ENCODE measurements at regions not wholly inside any gene's neighbourhood (a gene's known extent, or its start where the extent isn't known, plus 50 kb on each side); places are given as distances from the start of the nearest gene placed in this dataset.
"Not testable (repeated sequence)": the region's sequence is repeated elsewhere in the genome, so short reads cannot be mapped to it uniquely, and the experiment has no call there.

DNA sequence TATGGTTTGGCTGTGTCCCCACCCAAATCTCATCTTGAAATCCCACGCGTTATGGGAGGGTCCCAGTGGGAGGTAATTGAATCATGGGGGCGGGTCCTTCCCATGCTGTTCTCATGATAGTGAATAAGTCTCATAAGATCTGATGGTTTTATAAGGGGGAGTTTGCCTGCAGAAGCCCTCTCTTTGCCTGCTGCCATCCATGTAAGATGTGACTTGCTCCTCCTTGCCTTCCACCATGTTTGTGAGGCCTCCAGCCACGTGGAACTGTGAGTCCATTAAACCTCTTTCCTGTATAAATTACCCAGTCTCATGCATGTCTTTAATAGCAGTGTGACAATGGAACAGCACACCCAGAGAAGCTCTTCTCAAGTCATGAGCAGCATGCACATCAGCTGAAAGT is 119.1 kb upstream of the CARD11 start:
- DNase-seq (ENCODE audit: low spot score): not testable (repeated sequence)

DNA sequence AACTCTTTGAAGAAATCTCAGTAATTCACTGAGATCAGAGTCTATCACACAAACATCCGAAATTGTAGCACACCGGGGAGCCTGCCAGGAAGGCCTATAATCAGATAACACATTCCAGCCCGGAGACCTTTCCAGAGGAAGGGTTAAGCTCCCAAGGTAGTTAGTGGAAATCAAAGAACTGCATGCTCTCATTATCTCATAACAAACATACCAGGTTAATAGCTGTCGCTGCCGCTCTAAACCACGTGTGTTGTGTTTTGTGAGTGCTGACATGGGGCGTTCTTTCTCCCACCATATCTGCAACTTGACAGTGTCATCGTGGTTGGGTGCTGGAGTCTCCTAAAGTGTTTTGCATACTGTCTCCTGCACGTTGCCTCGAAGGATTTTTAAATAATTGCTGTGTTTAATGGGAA is 120.7 kb upstream of the CARD11 start:
- no peak for DNase-seq (ENCODE audit: low spot score)

DNA sequence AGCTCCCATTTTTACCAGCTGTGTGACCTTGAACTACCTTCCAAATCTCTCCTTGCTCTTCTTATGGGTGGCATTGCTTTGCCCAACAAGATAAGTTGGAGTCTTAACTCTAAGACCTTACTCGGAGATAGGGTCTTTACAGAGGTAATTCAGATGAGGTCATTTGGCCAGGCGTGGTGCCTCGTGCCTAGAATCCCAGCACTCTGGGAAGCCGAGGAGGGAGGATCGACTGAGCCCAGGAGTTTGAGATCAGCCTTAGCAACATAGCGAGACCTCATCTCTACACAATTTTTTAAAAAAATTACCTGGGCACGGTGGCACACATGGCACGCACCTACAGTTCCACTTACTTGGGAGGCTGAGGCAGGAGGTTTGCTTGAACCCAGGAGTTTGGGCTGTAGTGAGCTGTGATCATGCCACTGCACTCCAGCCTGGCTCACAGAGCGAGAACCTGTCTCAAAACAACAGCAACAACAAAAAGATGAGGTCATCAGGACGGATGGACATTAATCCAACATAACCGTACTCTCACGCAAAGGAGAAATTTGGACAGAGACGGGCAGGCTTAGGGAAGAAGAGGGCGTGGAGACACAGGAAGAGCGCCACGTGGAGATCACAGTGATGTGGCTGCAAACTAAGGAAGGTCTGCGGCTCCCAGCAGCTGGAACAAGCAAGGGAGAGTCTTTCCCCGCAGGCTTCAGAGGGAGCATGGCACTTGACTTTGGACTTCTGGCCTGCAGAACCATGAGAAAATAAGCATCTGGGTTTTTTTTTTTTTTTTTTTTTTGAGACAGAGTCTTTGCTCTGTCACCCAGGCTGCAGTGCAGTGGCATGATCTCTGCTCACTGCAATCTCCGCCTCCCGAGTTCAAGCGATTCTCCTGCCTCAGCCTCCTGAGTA is 122.3 kb upstream of the CARD11 start:
- DNase-seq (ENCODE audit: low spot score): no peak

DNA sequence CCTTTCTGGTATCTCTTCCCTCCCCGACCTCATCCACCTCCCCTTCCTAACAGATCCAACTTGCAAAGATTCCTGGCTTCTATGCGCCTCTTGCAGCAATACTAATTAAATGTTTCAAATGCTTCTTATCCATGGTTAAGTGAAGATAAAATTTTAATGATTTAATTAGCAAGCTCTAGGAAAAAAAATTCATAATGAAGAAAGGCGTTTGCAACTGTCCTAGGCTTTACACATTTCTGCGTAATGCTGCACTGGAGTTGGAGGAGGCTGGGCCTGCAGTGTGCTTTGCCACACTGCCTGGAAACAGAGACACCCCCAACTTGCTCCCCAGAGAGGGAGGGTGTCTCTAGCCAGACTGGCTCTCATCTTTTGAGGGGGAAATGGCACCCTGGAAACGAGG is 123.9 kb upstream of the CARD11 start:
- no peak for DNase-seq (ENCODE audit: low spot score)

DNA sequence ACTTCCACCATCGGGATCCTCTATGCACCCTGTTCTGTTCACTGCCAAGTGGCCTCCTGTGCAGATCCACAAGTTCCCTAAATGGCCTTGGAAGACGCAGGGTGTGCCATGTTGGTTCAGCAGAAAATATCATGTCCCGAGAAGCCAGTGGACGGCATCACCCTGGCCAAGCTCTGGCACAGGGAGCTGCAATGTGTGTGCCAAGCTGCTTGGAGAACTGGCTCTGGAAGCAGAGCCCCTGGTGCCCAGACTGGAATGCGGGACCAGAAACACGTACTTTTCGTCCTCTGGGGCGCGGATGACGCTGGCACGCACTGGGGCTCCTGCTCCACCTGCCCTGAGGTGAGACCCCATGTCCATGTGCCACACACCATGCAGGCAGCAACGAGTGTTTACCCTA is 124.7 kb upstream of the CARD11 start:
- no peak for DNase-seq (ENCODE audit: low spot score)

DNA sequence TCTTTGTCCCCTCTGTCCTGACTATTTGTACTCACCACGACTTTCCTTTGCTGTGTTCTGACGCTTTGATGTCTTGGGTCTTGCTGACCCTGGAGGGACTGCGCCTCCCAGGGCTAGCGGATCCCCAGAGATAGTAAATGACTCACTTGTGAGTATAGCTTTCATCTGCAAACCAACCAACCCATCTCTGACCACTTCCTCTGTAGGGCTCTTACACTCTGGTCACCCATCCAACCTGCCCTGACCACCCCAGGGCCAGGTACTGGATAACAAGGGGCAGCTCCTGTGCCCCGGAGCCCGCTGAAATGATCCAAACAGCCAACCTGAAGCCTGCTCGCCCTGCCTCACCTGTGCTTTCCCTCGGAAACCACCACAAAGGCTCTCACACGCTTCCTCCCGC is 125.2 kb upstream of the CARD11 start:
- no peak for DNase-seq (ENCODE audit: low spot score)

DNA sequence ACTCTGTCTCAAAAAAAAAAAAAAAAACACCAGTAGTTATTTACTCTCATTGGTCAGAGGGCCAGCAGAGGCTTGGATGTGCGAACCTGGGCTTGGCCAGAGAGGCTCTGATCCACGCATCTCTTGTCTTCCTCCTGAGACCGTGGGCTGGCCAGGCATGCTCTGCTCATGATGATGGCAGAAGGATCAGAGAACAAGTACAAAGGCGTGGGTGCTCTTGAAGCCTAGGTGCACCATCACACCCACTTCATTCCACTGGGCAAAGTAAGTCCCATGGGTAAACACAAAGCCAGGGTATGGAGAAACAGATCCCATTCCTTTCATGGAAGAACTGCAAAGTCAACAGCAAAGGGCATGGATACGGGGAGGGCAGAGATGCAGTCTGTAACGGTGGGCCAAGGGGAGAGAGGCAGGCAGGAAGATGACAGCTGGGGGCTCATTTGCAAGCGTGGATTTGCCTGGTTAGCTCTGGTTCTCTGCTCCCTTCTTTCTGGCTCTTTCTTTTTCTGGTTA is 128.2 kb upstream of the SDK1 start:
- no peak for DNase-seq (ENCODE audit: low spot score)

DNA sequence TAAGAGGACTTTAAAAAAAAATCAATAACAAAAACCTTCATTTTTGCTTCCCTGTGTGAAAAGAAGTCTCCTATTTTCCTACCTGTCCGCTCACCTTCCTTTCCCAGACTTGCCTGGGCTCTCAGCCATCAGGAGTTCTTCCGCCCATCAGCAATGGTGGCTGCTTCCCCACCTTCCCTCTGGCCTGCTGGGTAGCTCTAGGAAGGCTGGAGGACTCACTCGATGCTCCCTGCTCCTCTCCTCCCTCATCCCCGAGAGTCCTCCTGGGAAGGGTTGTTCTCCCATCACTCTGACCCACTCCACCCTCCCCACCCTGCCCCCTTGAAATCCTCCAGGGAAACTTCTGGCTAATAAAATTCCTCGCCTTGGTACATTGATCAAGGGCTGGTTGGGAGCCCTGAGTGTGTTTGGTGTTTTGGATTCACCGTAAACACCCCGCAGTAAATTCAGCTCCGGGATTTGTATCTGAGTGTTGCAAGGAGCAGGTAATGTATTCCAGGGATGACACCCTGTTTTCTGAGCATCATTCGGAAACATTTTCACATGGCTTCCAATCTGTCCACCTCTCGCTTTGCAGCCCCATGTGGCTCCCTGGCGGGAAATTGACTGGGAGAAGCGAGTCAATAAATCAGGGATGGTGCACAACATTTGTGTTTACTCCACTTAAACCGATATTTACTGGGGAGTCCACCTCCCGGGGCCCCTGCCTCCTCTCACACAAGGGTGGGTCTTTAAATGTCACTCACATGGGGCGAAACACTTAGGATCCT is 126.4 kb upstream of the SDK1 start:
- no peak for DNase-seq (ENCODE audit: low spot score)

DNA sequence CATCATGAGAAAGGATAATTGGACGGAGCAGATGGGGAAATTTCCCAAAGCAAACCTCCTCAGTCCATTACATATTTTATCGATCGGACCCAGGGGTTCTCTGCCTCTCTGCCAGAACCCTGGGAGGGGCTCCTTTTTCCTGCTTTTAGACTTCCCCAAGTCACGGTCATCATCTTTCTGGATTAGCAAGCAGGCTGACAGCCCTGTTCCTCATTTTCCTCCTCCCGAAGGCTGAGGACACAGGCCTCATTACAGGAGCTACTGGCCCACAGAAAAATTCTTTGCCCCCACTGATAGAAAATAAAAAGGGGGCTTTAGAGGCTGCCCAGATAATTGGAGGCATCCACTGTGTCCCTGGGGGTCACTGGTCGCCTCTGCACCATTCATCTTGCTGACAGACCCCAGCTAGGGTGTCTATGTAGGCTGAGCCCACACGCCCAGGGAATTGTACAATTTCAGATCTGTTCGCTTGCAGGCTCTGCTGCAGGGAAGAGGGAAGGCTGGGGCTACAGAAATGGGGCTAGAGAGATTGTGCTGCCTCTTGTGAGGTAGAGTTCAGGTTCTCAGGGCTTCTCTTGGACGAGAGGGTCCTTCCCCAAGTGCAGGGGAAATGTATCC is 125.7 kb upstream of the SDK1 start:
- no peak for DNase-seq (ENCODE audit: low spot score)

DNA sequence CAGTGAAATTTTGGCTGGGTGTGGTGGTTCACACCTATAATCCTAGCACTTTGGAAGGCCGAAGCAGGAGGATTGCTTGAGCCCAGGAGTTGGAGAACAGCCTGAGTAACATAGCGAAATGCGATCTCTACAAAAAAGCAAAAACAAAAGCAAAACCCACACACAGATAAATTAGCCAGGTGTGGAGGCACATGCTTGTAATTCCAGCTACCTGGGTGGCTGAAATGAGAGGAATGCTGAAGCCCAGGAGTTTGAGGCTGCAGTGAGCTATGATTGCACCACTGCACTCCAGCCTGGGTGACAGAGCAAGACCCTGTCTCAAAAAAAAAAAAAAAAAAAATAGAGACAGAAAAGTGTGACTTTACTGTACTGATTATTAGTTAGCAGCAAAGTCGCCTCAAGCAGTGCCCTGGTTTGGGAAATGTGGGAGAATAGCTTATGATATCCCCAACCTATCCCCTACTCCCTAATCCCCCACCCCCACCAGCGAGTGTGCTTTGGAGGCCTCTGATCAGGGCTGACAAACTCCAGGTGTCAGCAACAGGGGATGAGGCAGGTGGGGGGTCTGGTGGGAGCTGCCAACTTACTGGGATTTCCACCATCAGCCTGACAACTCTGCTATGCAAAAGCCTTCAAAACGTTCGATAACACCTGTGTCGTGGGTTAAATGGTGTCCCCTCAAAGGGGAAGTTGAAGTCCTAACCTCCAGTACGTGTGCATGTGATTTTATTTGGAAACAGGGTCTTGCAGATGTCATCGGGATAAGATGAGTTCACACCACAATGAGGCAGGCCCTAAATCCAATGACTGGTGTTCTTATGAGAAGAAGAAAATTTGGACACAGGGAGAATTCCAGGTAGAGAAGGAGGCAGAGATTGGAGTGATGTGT is 124.7 kb upstream of the SDK1 start:
- DNase-seq (ENCODE audit: low spot score): no peak

DNA sequence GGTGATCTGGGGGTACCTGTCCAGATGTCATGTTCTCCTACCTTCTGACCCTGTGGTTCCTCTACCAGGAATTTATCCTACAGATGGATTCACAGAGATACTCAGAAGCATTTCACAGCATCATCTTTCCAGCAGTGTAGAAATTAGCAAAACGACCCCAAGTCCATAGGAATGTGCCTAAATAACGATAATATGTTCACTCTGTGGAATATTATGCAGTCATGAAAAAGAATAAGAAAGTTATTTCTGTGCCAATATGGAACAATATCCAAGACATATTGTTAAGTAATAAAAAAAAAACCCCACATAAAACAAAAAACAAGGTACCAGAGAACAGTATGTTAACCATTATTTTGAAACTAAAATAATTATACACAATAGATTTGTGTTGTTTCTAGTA is 123.8 kb upstream of the SDK1 start:
- no peak for DNase-seq (ENCODE audit: low spot score)

DNA sequence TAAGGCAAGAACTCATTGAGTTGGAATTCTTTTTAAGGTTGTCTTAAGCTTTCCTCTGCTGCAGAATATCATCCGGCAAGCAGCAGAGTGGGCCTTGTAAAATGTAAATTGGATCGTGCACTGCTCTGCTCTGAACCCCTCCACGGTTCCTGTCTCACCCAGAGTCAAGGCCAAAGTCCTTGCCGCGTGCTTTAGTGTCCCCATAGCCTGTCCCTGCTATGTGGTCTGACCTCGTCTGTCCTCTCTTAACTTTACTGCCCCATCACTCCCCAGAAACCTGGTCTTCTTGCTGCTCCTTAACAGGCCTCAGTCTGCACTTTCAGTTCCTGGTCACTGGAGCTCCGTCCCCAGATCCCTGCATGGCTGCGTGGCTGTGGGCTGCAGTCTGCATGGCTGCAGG is 121.6 kb upstream of the SDK1 start:
- DNase-seq (ENCODE audit: low spot score): no peak

DNA sequence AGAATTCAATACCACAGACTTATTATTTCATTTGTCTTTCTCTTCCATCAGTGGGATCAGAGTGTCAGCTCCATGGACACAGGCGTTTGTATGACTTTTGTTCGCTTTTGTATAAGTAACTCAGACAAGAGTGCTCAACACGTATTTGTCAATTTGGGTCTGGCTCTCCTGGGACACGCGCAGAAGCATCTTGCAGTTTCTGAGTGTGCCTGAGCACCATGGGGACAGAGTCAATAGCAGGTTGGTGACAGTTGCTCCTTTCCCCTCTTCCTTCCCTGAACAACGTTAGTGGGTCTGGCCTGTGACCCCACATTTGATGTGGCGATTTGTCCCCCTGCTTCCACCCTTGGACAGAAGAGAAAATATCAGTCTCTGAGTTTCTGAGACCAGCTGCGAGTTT is 120.4 kb upstream of the SDK1 start:
- no peak for DNase-seq (ENCODE audit: low spot score)

DNA sequence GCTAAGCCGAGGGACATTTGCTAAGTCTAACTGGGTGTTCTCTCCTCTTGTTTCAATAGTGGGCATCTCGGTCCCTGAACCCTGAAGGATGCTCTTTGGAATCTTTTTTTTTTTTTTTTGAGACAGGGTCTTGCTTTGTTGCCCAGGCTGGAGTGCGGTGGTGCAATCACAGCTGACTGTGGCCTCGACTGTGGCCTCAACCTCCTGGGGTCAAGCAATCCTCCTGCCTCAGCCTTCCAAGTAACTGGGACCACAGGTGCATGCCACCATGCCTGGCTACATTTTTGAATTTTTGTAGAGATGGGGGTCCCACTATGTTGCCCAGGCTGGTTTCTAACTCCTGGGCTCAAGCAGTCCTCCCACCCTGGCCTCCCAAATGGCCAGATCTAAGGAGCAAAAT is 119.0 kb upstream of the SDK1 start:
- DNase-seq (ENCODE audit: low spot score): not testable (repeated sequence)

DNA sequence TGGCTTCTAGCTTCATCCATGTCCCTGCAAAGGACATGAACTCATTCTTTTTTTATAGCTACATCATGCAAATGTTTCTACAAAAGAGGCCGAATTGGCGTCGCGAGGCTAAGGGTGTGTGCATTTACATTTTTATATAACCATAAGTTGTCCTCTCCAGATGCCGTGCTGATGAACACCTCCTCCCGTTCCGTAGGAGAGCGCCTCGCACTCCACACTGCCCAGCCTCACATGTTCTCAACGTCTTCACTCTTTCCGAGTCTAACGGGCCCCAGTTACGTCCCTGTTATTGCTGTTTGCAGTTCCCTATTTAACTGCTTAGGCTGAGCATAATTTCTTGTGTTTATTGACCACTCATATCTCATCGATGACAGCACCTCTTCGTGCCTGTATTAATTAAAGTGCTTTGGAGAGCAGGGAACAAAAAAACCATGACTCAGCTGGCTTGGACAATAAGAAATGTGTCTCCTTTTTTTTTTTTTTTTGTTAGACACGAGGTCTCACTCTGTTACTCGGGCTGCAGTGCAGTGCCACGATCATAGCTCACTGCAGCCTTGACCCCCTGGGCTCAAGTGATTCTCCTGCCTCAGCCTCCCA is 113.5 kb upstream of the SDK1 start:
- DNase-seq (ENCODE audit: low spot score): no peak

DNA sequence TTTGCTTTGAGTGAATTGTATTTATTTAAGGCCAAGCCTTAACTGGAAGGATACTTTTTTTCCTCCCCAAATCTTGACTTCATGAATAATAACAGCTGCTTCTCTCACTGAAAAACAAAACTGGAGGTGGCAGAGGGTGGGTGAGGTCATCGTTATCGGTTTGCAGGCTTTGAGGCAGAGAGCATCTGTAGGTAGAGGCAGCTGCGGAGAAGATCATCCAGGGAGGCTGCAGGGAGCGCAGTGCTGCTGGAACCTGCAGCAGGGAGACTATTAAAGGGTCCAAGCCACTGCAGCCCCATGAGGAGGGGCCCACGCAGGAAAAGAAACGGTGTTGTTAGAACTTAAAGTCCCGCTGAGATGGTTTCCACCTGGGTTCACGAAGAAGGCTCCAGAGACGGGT is 112.1 kb upstream of the SDK1 start:
- DNase-seq (ENCODE audit: low spot score): no peak

DNA sequence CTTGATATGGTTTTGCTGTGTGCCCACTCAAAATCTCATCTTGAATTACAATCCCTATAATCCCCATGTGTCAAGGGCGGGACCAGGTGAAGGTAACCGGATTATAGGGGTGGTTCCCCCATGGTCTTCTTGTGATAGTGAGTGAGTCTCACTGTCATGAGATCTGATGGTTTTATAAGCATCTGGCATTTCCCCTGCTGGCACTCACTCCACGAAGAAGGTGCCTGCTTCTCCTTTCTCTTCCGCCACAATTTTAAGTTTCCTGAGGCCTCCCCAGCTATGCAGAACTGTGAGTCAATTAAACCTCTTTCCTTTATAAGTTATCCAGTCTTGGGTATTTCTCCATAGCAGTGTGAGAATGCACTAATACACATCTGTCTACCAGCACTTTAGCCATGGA is 109.5 kb upstream of the SDK1 start:
- no peak for DNase-seq (ENCODE audit: low spot score)

DNA sequence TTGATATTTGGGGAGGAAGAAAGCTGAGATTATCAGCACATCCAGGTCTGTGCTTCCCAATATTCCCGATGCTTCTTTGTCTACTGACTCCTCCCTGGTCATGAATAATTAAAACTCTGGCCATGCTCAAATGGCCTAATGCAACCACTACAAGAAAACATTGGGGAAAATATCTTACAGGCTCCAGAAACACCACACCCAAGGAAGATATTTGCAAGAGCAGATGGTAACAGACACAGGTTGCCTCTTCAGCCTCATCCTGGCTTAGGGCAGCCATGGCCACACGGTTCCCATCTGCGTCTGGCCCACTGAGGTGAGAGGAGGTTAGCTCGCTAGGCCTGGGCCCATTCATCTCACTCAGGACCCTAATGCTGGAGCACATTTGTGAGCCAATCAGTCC is 108.4 kb upstream of the SDK1 start:
- DNase-seq (ENCODE audit: low spot score): no peak

DNA sequence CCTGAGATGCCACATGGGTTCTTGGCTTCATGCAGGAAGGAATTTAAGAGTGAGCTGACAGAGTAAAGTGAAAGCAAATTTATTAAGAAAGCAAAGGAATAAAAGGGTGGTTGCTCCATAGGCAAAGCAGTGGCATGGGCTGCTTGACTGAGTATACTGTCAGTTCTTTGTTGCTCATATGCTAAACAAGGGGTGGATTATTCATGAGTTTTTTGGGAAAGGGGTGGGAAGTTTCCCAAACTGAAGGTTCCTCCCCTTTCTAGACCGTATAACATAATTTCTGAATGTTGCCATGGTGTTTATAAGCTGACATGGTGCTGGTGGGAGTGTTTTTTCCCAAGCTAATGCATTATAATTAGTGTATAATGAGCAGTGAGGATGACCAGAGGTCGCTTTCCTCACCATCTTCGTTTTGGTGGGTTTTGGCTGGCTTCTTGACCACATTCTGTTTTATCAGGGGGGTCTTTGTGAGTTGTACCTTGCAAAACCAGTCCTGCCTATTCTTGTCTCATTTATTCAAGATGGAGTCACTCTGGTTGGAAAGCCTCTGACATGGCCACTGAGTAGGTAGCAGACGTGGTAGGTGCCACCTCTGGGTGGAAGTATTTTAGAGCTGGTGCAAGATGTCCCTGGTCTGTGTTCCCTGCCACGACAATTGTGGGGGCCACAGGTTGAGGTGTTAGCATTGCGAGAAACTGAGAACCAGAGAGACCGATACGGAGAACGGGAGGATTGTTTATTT is 107.5 kb upstream of the SDK1 start:
- DNase-seq (ENCODE audit: low spot score): no peak

DNA sequence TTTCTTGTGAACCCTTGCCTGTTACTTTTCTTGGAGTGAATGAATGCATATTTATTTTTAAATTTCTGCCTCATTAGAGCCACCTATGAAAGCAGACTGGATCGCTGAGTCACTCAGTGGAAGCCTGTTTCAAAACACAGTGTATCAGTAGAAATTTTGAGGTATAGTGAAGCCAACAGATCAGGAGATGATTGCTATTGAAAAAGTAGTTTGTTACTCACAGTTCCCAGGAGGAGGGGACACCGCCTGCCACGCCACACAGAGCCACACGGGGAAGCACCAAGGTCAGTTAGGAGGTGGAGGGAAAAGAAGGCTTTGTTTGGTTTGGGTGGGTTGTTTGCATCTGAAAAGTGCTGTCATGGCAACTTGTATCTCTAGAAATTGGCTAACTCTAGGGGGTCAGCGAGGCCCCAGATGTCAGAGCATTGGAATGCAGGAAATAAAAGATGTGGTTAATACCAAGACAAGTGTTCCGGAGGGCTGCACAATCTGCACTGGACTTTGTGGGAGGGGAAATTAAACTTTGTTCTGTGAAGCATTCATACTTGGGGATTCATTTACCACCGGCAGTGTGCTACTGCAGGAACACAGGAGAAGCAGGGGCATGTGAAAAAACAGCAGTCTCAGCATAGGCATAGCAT is 106.4 kb upstream of the SDK1 start:
- DNase-seq (ENCODE audit: low spot score): no peak

Data from CD4-positive, alpha-beta T cell treated with Interleukin-6 at 100 ng/mL for 8 hours (primary cell).